GM23338 (cell line): ENCODE measurements at regions not wholly inside any gene's neighbourhood (a gene's known extent, or its start where the extent isn't known, plus 50 kb on each side); places are given as distances from the start of the nearest gene placed in this dataset.

Experiments
- ATAC-seq: fragments of 200-7000 bp; cut with Tn5 transposase; 3 replicates; pipeline ENCODE4 v1.9.1; 2020
- DNase-seq: peaks from one replicate; pipeline ENCODE4 v3.0.0-alpha.2; 2015; ENCODE audit warnings: low spot score
- H2AFZ ChIP-seq: fragments of 200-600 bp; sonication (generic); 2 replicates; pipeline ENCODE4 v1.8.0; 2016; ENCODE audit warnings: antibody characterized with exemption, mild to moderate bottlenecking, moderate library complexity
- H3F3A ChIP-seq: fragments of 200-600 bp; sonication (generic); replicated peaks from 2 replicates; pipeline ENCODE4 v1.8.0; 2017; ENCODE audit warnings: antibody characterized with exemption, mixed run types, low read depth
- H3K27ac ChIP-seq: fragments of 200-600 bp; sonication (generic); 2 replicates; pipeline ENCODE4 v1.6.1; 2016; ENCODE audit warnings: low read depth
- H3K27me3 ChIP-seq: fragments of 200-600 bp; sonication (generic); 2 replicates; pipeline ENCODE4 v1.8.0; 2016; ENCODE audit warnings: mild to moderate bottlenecking, mixed run types, moderate library complexity; ENCODE audit not compliant: insufficient read depth
- H3K36me3 ChIP-seq: fragments of 200-600 bp; sonication (generic); 2 replicates; pipeline ENCODE4 v1.8.0; 2016; ENCODE audit warnings: mild to moderate bottlenecking; ENCODE audit not compliant: insufficient read depth
- H3K4me1 ChIP-seq: fragments of 200-600 bp; sonication (generic); 2 replicates; pipeline ENCODE4 v1.8.0; 2016; ENCODE audit warnings: mild to moderate bottlenecking, moderate library complexity; ENCODE audit not compliant: insufficient read depth
- H3K4me2 ChIP-seq: fragments of 200-600 bp; sonication (generic); 2 replicates; pipeline ENCODE4 v1.7.1; 2017; ENCODE audit warnings: mixed run types
- H3K4me3 ChIP-seq: fragments of 200-600 bp; sonication (generic); 2 replicates; pipeline ENCODE4 v1.6.1; 2016; ENCODE audit warnings: mixed run types
- H3K79me2 ChIP-seq: fragments of 200-600 bp; sonication (generic); replicated peaks from 2 replicates; pipeline ENCODE4 v1.8.0; 2017; ENCODE audit warnings: mild to moderate bottlenecking; ENCODE audit not compliant: insufficient read depth
- H3K9me2 ChIP-seq: fragments of 200-600 bp; sonication (generic); 2 replicates; pipeline ENCODE4 v1.8.0; 2017; ENCODE audit not compliant: insufficient read depth
- H4K20me1 ChIP-seq: fragments of 200-600 bp; sonication (generic); replicated peaks from 2 replicates; pipeline ENCODE4 v1.8.0; 2017; ENCODE audit warnings: mild to moderate bottlenecking; ENCODE audit not compliant: insufficient read depth
- H3K27ac Mint-ChIP-seq: 2 replicates; pipeline ENCODE4 v1.8.0; 2020; ENCODE audit warnings: inconsistent platforms, mild to moderate bottlenecking, moderate library complexity, mixed read lengths
- H3K27me3 Mint-ChIP-seq: 3 replicates; pipeline ENCODE4 v1.8.0; 2022; ENCODE audit warnings: low read depth, mild to moderate bottlenecking, moderate library complexity, mixed read lengths, inconsistent platforms; ENCODE audit not compliant: insufficient read depth, poor library complexity
- H3K36me3 Mint-ChIP-seq: 3 replicates; pipeline ENCODE4 v1.8.0; 2021; ENCODE audit warnings: low read depth, mild to moderate bottlenecking, inconsistent platforms, moderate library complexity, mixed read lengths
- H3K4me1 Mint-ChIP-seq: 3 replicates; pipeline ENCODE4 v1.8.0; 2020; ENCODE audit warnings: mild to moderate bottlenecking, inconsistent platforms, mixed read lengths
- H3K4me3 Mint-ChIP-seq: 3 replicates; pipeline ENCODE4 v1.8.0; 2021; ENCODE audit warnings: moderate library complexity, mild to moderate bottlenecking, inconsistent platforms, mixed read lengths
- H3K9me3 Mint-ChIP-seq: 3 replicates; pipeline ENCODE4 v1.8.0; 2020; ENCODE audit warnings: moderate library complexity, mild to moderate bottlenecking, inconsistent platforms, mixed read lengths
- CTCF ChIP-seq, 2 experiments: fragments of 200-600 bp in 1 of 2; sonication (generic) in 1 of 2; conservative IDR thresholded peaks; 2 replicates each; pipeline versions ENCODE4 v1.5.1 to v1.6.1; 2016 to 2017; ENCODE audit warnings: antibody characterized with exemption in 2 of 2, low read depth in 2 of 2, mild to moderate bottlenecking in 2 of 2, moderate library complexity in 1 of 2
- ETS1 ChIP-seq: IDR thresholded peaks from 2 replicates; pipeline ENCODE4 v1.6.1; 2016; ENCODE audit warnings: antibody characterized with exemption
- EZH2 ChIP-seq: fragments of 200-600 bp; sonication (generic); IDR thresholded peaks from one replicate; pipeline ENCODE4 v1.8.0; 2017; ENCODE audit warnings: antibody characterized with exemption, mild to moderate bottlenecking, low read depth; ENCODE audit not compliant: unreplicated experiment
- NANOG ChIP-seq: IDR thresholded peaks from 2 replicates; pipeline ENCODE4 v1.6.1; 2016; ENCODE audit warnings: antibody characterized with exemption, borderline replicate concordance
- POLR2AphosphoS5 ChIP-seq: IDR thresholded peaks from 2 replicates; pipeline ENCODE4 v1.6.1; 2016; ENCODE audit warnings: antibody characterized with exemption, low read depth
- REST ChIP-seq: IDR thresholded peaks from one replicate; pipeline ENCODE4 v1.6.1; 2018; ENCODE audit warnings: antibody characterized with exemption; ENCODE audit not compliant: unreplicated experiment
- ZNF114 ChIP-seq: fragments of 250-450 bp; sonication (Bioruptor Pico); IDR thresholded peaks from 2 replicates; pipeline ENCODE4 v1.5.0; 2020; ENCODE audit warnings: mild to moderate bottlenecking, moderate library complexity
- ZNF331 ChIP-seq: fragments of 250-450 bp; sonication (Bioruptor Pico); IDR thresholded peaks from 2 replicates; pipeline ENCODE4 v1.5.0; 2020; ENCODE audit warnings: low read depth, mild to moderate bottlenecking, moderate library complexity

GRCh38 chr20:40890181-40890580, 138.4 kb upstream of the TOP1 start:
- Mint-ChIP-seq H3K36me3 (no peaks in the 10 kb centered on the region), H3K4me1 (no peaks in the 10 kb centered on the region), H3K9me3 (no peaks in the 10 kb centered on the region), H3K4me3 (no peak overlapping the region), H3K27me3 (peaks cover 12% of the 10 kb centered on the region), H3K27ac (no peak overlapping the region)
- Histone ChIP-seq H4K20me1 (no peaks in the 10 kb centered on the region), H3K4me2 (no peak overlapping the region), H3K27ac (no peak overlapping the region), H2AFZ (no peak overlapping the region), H3F3A (no peaks in the 10 kb centered on the region), H3K9me2 (no peaks in the 10 kb centered on the region), H3K27me3 (no peaks in the 10 kb centered on the region), H3K36me3 (no peaks in the 10 kb centered on the region), H3K4me3 (no peak overlapping the region), H3K79me2 (no peaks in the 10 kb centered on the region), H3K4me1 (no peaks in the 10 kb centered on the region)
- ATAC-seq, result no peak
- TF ChIP-seq REST, result no peak
- no peak for TF ChIP-seq ETS1
- TF ChIP-seq POLR2AphosphoS5, result no peak
- no peak for DNase-seq

- no peak overlapping the region for H3K4me3 ChIP-seq
- H3F3A ChIP-seq, result no peaks in the 10 kb centered on the region
- no peak overlapping the region for H2AFZ ChIP-seq
- H3K4me1 Mint-ChIP-seq, result no peaks in the 10 kb centered on the region
- H3K27ac ChIP-seq, result no peak overlapping the region
- DNase-seq (no peak), ATAC-seq (no peak)
- no peaks in the 10 kb centered on the region for H3K36me3 ChIP-seq
- no peaks in the 10 kb centered on the region for H3K4me1 ChIP-seq
- H3K27me3 ChIP-seq, result no peaks in the 10 kb centered on the region
- H3K9me2 ChIP-seq, result no peaks in the 10 kb centered on the region
- H3K27me3 Mint-ChIP-seq, result peaks cover 10% of the 10 kb centered on the region
- no peaks in the 10 kb centered on the region for H3K36me3 Mint-ChIP-seq
- H4K20me1 ChIP-seq, result no peaks in the 10 kb centered on the region
- H3K79me2 ChIP-seq, result no peaks in the 10 kb centered on the region
- no peaks in the 10 kb centered on the region for H3K9me3 Mint-ChIP-seq
- H3K4me2 ChIP-seq, result no peak overlapping the region
- no peak overlapping the region for H3K27ac Mint-ChIP-seq
- no peak overlapping the region for H3K4me3 Mint-ChIP-seq
- TF ChIP-seq REST, result no peak
- no peak for TF ChIP-seq EZH2
- no peak for TF ChIP-seq ZNF114 (CRISPR knock-in tag)
- TF ChIP-seq ZNF331 (CRISPR knock-in tag), result no peak
- no peak for TF ChIP-seq CTCF (conservative IDR thresholded peaks at IDR 0.05; ENCODE audit: low read depth in 2 of 2)
- no peak for TF ChIP-seq NANOG
Observed at GRCh38 chr20:40890635-40891034, 138.0 kb upstream of the TOP1 start.
